ENCODE measurements at regions not wholly inside any gene's neighbourhood (a gene's known extent, or its start where the extent isn't known, plus 50 kb on each side); places are given as distances from the start of the nearest gene placed in this dataset.

DNA sequence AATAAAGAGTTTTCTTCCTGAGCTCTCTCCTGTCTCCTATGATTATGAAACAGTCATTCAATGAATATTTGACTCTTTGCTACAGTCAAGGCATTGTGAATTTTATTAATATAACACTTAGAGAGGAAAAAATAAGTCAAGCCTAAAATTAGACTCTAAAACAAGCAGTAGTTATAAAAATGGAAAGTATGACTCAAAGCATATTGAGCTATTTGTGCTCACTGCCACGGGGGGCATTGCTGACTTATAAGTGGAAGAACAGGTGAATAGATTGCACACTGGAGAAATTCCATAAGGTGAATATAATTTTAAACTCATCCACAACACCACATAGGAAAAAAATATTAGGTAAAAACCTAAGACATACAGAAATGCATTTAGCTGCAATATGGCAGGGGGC, 87.7 kb upstream of the CCDC196 start:
- TF ChIP-seq, protein P1, sequence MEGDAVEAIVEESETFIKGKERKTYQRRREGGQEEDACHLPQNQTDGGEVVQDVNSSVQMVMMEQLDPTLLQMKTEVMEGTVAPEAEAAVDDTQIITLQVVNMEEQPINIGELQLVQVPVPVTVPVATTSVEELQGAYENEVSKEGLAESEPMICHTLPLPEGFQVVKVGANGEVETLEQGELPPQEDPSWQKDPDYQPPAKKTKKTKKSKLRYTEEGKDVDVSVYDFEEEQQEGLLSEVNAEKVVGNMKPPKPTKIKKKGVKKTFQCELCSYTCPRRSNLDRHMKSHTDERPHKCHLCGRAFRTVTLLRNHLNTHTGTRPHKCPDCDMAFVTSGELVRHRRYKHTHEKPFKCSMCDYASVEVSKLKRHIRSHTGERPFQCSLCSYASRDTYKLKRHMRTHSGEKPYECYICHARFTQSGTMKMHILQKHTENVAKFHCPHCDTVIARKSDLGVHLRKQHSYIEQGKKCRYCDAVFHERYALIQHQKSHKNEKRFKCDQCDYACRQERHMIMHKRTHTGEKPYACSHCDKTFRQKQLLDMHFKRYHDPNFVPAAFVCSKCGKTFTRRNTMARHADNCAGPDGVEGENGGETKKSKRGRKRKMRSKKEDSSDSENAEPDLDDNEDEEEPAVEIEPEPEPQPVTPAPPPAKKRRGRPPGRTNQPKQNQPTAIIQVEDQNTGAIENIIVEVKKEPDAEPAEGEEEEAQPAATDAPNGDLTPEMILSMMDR (IDR thresholded peaks at IDR 0.05; ENCODE audit: poor library complexity): no peak
- no peak for TF ChIP-seq EZH2 (IDR thresholded peaks at IDR 0.05; ENCODE audit: borderline replicate concordance)
- TF ChIP-seq EZH2phosphoT487 (IDR thresholded peaks at IDR 0.05; ENCODE audit: low read depth, severe bottlenecking, unreplicated experiment): no peak

Measured in hepatocyte (in vitro differentiated cells).